Activated naive CD4-positive, alpha-beta T cell (primary cell): ENCODE measurements at regions not wholly inside any gene's neighbourhood (a gene's known extent, or its start where the extent isn't known, plus 50 kb on each side); places are given as distances from the start of the nearest gene placed in this dataset.

Experiments used
- DNase-seq, 4 experiments: peaks; one replicate each; lab custom pipeline; 2025; lab: John Stamatoyannopoulos, UW

- no peak for DNase-seq
Observed at GRCh38 chr2:7971248-7971647, 710.6 kb upstream of the ID2 start.

- no peak for DNase-seq
Observed at GRCh38 chr2:7971841-7972240, 710.0 kb upstream of the ID2 start.

GRCh38 chr2:7972670-7973069 lies 709.2 kb upstream of the ID2 start:
- no peak for DNase-seq

DNA sequence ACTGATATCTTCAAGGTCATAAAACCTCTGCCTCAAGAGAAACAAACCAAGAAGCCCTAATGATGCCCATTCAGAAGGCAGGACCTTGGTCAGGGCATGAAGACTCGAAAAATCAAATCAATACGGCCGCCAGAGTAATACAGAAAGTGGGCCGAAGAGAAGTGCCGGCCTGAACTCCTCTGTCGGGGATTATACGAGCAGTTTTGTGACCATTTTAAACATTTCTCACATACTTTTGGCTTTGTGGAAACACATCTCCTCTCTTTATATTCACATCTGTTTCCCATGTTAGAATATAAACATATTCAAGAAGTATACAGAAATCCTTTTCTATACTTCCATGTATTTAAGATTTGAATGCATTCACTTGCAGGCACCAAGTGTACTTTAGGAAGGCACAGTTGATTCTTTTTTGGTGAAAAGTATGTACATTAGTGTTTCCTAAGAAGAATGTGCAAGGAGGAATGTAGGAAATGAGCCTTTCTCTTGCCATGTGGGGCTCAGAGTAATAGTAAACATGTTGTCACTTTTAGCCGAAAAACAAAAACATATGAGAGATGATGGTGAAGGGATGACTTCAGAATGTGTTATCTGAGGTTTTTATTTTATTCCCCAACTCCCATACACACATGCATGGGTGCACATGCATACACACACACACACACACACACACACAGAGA lies 707.9 kb upstream of the ID2 start:
- no peak for DNase-seq

DNA sequence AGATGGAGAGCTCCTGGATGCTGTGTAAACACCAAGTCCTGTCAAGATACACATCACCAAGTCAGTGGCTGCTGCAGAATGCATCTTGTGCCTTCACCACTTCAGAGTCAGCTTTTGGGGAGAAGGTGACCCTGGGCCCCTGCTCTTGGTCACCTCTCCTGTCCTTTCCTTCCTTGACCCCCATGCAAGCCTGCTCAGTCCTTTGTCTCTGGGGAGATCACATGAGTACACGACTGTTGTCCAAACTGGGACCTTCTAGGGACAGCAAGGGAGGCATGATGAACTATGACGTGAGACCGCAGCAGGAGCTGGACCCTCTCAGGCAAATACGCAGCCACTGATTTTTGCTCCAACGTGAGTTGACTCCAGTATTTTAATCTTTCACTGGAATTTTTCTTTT lies 706.9 kb upstream of the ID2 start:
- no peak for DNase-seq

- no peak for DNase-seq
Observed at GRCh38 chr2:7976206-7976605, 705.6 kb upstream of the ID2 start.

- no peak for DNase-seq
Observed at GRCh38 chr2:7977981-7978380, 703.9 kb upstream of the ID2 start.

DNA sequence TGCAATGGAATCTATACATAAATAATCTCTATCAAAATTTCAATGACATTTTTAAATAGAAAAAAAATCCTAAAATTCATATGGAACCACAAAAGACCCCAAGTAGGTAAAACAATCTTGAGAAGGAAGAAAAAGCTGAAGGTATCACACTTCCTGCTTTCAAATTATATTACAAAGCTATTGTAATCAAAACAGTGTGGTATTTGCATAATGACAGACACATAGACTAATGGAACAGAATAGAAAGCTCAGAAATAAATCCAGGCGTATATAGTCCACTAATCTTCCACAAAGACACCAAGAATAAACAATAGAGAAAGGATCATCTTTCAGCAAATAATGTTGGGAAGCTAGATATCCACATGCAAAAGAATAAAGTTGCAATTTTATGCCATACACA lies 699.8 kb upstream of the ID2 start:
- no peak for DNase-seq

GRCh38 chr2:7983451-7983850 lies 698.4 kb upstream of the ID2 start:
- no peak for DNase-seq

DNA sequence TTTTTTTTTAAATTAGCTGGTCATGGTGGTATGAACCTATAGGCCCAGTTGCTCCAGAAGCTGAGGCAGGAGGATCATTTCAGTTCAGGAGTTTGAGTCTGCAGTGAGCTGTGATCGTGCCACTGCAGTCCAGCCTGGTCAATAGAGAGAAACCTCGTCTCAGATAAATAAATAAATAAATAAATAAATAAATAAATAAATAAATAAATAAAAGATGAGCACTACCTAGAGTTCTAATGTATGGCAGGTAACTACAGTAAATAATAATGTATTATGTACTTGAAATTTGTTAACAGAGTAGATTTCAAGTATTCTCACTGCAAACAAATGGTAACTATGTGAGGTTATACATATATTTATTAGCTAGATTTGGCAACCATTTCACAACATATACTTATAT lies 697.9 kb upstream of the ID2 start:
- no peak for DNase-seq

DNA sequence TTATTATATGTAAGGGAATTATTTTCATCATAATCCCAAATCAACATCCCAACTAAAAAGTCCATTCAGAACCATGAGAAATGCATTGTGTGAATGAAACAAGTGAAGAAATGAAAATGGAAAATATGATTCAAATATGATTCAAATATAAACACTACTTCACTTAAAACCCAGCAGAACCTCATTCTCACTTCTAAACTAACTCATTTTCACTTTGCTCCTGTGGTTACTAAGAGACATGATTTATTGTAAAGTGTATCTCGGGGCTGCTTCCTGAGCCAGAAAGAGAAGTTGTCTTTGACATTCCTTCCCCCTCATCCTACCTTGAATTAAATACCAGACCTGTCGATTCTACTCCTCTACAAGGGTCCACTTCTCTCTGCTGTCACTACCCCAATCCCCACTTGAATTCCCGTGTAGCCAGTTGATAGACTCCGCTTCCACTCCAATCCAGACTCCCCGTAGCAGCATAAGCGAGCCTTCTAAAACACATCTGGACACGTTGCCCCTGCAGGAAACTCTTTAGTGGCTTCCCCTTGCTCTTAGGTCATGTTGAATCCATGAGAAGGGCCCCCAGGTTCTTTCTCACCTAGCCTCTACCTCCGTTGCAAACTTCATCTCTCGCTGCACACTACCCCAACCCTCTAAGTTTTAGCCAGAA lies 697.0 kb upstream of the ID2 start:
- no peak for DNase-seq

DNA sequence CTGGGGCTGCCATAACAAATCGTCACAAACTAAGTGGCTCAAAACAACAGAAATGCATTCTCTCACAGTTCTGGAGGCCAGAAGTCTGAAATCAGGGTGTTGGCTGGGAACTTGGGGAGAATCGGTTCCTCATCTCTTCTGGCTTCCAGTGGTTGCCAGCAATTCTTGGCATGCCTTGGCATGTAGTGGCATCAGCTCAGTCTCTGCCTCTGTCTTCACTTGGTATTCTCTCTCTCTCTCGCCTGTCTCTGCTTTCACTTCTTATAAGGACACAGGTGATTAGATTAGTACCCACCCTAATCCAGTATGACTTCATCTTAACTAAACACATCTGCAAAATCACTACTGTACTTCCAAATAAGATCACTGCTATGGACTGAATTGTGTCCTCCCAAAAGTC lies 695.4 kb upstream of the ID2 start:
- DNase-seq: no peak

GRCh38 chr2:7987992-7988391 lies 693.9 kb upstream of the ID2 start:
- no peak for DNase-seq

GRCh38 chr2:7988440-7988839 lies 693.4 kb upstream of the ID2 start:
- DNase-seq: no peak

DNA sequence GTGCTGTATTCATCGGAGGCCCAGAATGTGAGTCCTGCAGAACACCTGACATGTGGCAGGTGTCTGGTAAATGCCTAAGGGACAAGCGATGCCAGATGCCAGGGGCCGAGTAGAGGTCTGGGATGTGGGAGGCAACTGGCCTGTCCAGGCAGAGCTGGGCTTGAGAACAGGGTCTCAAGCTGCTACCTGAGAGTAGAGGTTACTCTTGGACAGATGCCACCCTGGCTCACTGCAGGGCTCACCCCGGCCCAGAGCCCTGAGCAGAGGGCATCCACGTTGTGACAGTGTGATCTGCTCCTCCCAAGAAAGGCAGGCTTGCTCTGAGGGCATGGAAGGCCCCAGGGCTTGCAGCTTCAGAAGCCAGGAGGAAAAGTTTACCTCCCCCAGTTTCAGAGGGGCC lies 692.0 kb upstream of the ID2 start:
- DNase-seq: no peak

DNA sequence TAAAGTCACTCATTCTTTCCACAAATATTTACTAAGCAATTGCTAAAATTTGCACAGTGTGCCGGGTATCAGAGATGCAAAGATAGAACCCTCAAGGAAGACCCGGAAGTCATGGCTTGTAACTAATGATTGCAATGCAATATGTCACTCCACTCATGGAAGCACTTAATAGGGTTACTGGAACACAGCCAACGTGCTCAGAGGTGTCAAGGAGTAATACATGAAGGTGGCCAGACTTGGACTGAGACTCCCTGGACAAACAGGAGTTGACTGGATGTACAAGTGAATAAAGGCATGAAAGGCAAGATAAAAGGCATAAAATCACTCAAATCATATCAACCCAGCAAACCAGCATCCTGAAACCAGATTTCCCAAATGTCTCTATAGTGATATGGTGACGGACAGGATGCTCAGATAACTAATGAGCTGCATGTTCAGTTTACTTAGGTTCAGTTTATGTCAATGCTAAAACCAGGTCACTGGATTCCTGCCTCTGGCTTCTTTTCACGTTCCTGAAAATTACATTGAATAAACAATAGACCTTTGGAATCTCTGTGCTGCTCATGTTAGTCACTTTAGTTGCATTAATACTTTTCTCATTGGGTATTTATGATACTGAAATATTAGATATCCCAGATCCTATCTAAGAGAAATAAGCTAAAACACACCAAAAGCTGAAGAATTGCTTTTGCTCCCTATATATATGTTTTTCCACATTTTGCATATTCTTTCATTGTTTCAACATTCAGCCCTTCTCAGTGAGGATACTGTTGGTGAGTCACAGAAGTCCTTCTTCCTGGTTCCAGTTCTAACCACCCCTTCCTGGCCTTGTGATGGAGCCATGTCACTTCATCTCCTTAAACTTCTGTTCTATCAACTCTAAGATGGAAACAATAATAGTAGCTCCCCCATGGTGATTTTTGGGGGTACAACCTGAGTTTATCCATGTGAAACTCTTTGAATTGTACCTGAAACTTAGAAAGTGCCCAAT lies 688.9 kb upstream of the ID2 start:
- DNase-seq: no peak

- DNase-seq: no peak
Observed at GRCh38 chr2:7994397-7994951, 687.4 kb upstream of the ID2 start.

- no peak for DNase-seq
Observed at GRCh38 chr2:7997279-7997678, 684.6 kb upstream of the ID2 start.

DNA sequence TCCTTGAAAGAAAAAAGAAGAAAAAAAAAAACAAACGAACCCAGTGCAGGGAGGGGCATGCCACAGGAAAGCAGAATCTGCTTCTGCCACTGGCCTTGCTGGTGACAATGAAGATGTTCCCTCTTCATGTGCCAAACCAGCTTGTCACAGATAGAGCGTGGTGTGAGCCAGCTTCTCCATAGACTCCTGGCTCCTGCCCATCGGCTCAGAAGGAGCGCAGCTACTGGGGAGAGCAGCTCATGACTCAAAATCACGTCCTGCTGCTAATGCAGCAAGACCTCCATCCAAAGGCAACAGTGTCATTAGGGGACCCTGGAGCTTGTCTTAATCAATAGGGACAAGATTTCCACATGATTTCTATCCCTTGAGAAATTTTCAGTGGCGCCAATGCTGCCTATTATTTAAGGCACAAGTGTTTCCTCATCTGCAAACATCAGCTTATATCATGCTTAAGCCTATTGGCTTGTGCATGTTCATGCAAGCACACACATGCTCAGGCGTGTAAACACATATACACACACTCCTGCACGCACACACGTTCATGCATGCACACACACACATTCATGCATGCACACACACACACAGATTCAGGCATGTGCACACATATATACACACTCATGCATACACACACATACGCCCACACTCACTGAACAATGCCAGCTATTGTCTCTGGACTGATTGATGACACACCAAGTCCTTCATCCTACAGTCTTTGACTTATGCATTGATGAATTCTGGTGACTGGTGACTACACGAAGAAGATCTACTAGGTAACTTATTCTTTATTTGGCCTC lies 682.0 kb upstream of the ID2 start:
- no peak for DNase-seq

GRCh38 chr2:8000870-8001269 lies 681.0 kb upstream of the ID2 start:
- DNase-seq: no peak

DNA sequence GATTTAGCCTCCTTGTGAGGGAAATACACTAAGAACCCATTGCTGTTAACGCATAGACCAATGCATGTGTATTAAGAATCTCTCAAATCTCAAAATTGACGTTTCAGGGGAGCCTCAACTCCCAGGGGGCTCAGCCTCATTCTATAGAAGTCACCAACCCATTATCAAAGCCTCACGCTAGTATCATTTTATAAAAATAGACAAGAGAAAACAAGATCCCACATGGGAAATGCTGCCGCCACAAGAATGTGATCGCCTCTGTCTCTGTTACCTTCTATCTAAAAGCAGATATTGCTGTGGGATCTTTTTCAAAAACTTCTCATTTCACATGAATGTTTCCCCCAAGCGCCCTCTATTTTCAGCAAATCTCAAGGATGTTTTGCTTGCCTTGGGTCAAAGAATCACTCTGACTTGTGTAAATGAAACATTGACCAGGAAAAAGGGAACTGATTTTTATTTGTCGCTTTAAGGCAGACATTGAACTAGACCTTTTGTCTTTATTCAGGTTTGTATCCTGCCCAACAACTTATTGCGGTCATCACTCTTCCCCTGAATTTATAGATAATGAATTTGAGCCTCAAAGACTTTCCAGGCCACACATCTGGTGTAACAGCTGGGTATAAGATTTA lies 679.0 kb upstream of the ID2 start:
- no peak for DNase-seq
